ENCODE measurements at regions not wholly inside any gene's neighbourhood (a gene's known extent, or its start where the extent isn't known, plus 50 kb on each side); places are given as distances from the start of the nearest gene placed in this dataset.
"Not testable (repeated sequence)": the region's sequence is repeated elsewhere in the genome, so short reads cannot be mapped to it uniquely, and the experiment has no call there.

GRCh38 chr7:6882321-6882721 lies 56.2 kb upstream of the CCZ1B start:
- DNase-seq (ENCODE audit: low spot score), result not testable (repeated sequence)

- DNase-seq (ENCODE audit: low spot score), result not testable (repeated sequence)
Measured at GRCh38 chr7:6883756-6884155, 57.7 kb upstream of the CCZ1B start.

- no peak for DNase-seq (ENCODE audit: low spot score)
Measured at GRCh38 chr7:6886198-6886597, 60.1 kb upstream of the CCZ1B start.

- DNase-seq (ENCODE audit: low spot score), result not testable (repeated sequence)
Measured at GRCh38 chr7:6888267-6889045, 62.4 kb upstream of the CCZ1B start.

GRCh38 chr7:6889252-6889812 lies 63.3 kb upstream of the CCZ1B start:
- no peak for DNase-seq (ENCODE audit: low spot score)

GRCh38 chr7:6902097-6902518 lies 76.0 kb upstream of the CCZ1B start:
- not testable (repeated sequence) for DNase-seq (ENCODE audit: low spot score)

GRCh38 chr7:6903289-6903688 lies 77.2 kb upstream of the CCZ1B start:
- DNase-seq (ENCODE audit: low spot score), result not testable (repeated sequence)

- not testable (repeated sequence) for DNase-seq (ENCODE audit: low spot score)
Measured at GRCh38 chr7:6903792-6904191, 77.7 kb upstream of the CCZ1B start.

GRCh38 chr7:6917258-6917657 lies 91.2 kb upstream of the CCZ1B start:
- DNase-seq (ENCODE audit: low spot score), result no peak

- DNase-seq (ENCODE audit: low spot score), result not testable (repeated sequence)
Measured at GRCh38 chr7:6919169-6919568, 93.1 kb upstream of the CCZ1B start.

GRCh38 chr7:6924523-6924922 lies 98.4 kb upstream of the CCZ1B start:
- DNase-seq (ENCODE audit: low spot score), result not testable (repeated sequence)

GRCh38 chr7:6926193-6927174 lies 100.4 kb upstream of the CCZ1B start:
- not testable (repeated sequence) for DNase-seq (ENCODE audit: low spot score)

- DNase-seq (ENCODE audit: low spot score), result not testable (repeated sequence)
Measured at GRCh38 chr7:6927643-6928042, 101.6 kb upstream of the CCZ1B start.

GRCh38 chr7:6929588-6929987 lies 103.5 kb upstream of the CCZ1B start:
- DNase-seq (ENCODE audit: low spot score), result not testable (repeated sequence)

GRCh38 chr7:6930081-6930635 lies 104.1 kb upstream of the CCZ1B start:
- DNase-seq (ENCODE audit: low spot score), result not testable (repeated sequence)

GRCh38 chr7:6930787-6931186 lies 104.7 kb upstream of the CCZ1B start:
- not testable (repeated sequence) for DNase-seq (ENCODE audit: low spot score)

GRCh38 chr7:6931456-6931855 lies 105.4 kb upstream of the CCZ1B start:
- DNase-seq (ENCODE audit: low spot score), result not testable (repeated sequence)

GRCh38 chr7:6933954-6934632 lies 108.0 kb upstream of the CCZ1B start:
- DNase-seq (ENCODE audit: low spot score), result not testable (repeated sequence)

GRCh38 chr7:6934981-6935380 lies 108.9 kb upstream of the CCZ1B start:
- DNase-seq (ENCODE audit: low spot score), result no peak

GRCh38 chr7:6936626-6937025 lies 110.6 kb upstream of the CCZ1B start:
- not testable (repeated sequence) for DNase-seq (ENCODE audit: low spot score)

- DNase-seq (ENCODE audit: low spot score), result not testable (repeated sequence)
Measured at GRCh38 chr7:6937746-6938145, 111.7 kb upstream of the CCZ1B start.

Measured in hematopoietic multipotent progenitor cell treated with erythropoietin and hydrocortisone succinate and interleukin-3 and kit ligand, for 15 days (in vitro differentiated cells).